Upper lobe of left lung (tissue), 6 donors: ENCODE measurements at regions not wholly inside any gene's neighbourhood (a gene's known extent, or its start where the extent isn't known, plus 50 kb on each side); places are given as distances from the start of the nearest gene placed in this dataset.

Experiments
- ATAC-seq, 2 donors: fragments of 200-7000 bp; cut with Tn5 transposase; one replicate each; pipeline ENCODE4 v1.9.1; 2022; ENCODE audit warnings: mild to moderate bottlenecking in 2 of 2, moderate library complexity in 2 of 2; ENCODE audit not compliant: low FRiP score in 2 of 2
- DNase-seq, 2 donors: peaks; one replicate each; pipeline ENCODE4 v3.0.0-alpha.2; 2019 to 2020
- H3K27ac ChIP-seq, 4 donors: fragments of 200-600 bp; sonication (generic); one replicate each; pipeline ENCODE4 v1.5.1; 2016 to 2019
- H3K27me3 ChIP-seq, 4 donors: fragments of 200-600 bp; sonication (generic); one replicate each; pipeline ENCODE4 v1.5.1; 2017 to 2019
- H3K36me3 ChIP-seq, 4 donors: fragments of 200-600 bp; sonication (generic); one replicate each; pipeline ENCODE4 v1.5.1; 2016 to 2019
- H3K4me1 ChIP-seq, 4 donors: fragments of 200-600 bp; sonication (generic); one replicate each; pipeline ENCODE4 v1.5.1; 2018 to 2019
- H3K4me3 ChIP-seq, 4 donors: fragments of 200-600 bp; sonication (generic); one replicate each; pipeline ENCODE4 v1.5.1; 2017 to 2019; ENCODE audit warnings: mild to moderate bottlenecking in 2 of 4, moderate library complexity in 1 of 4
- H3K9me3 ChIP-seq, 4 donors: fragments of 200-600 bp; sonication (generic); one replicate each; pipeline ENCODE4 v1.5.1; 2018 to 2019
- EP300 ChIP-seq, 4 donors: sonication (generic); formaldehyde crosslinking; IDR thresholded peaks; one replicate each; pipeline ENCODE4 v1.5.1; 2017; ENCODE audit warnings: antibody characterized with exemption in 4 of 4, control low read depth in 2 of 4
- POLR2A ChIP-seq, 4 donors: fragments of 450-650 bp; IDR thresholded peaks; one replicate each; pipeline ENCODE4 v1.5.1; 2016 to 2017; ENCODE audit warnings: antibody characterized with exemption in 4 of 4, mild to moderate bottlenecking in 2 of 4
- POLR2AphosphoS5 ChIP-seq, 2 donors: sonication (generic); formaldehyde crosslinking; IDR thresholded peaks; one replicate each; pipeline ENCODE4 v1.5.1; 2017; ENCODE audit warnings: antibody characterized with exemption in 2 of 2
- WGBS, 2 donors: methylation state at CpG; one replicate each; pipeline ENCODE4 v1.1.5; 2017 to 2018; 5-methylcytosine and 5-hydroxymethylcytosine counted together
- TF ChIP-seq, protein P1 (sequence below), 6 experiments: fragments of 450-650 bp in 4 of 6; fragments of 200-600 bp in 2 of 6; sonication (generic) in 2 of 6; IDR thresholded peaks; one replicate each; pipeline ENCODE4 v1.5.1; 2016 to 2019; ENCODE audit warnings: antibody characterized with exemption in 6 of 6
- donor health status: DM: no; HTN: no; CAD: no; lungs with moderate emphysema.
- donor health status: DM: no; HTN: yes; CAD: no; lungs with severe emphysema.

DNA sequence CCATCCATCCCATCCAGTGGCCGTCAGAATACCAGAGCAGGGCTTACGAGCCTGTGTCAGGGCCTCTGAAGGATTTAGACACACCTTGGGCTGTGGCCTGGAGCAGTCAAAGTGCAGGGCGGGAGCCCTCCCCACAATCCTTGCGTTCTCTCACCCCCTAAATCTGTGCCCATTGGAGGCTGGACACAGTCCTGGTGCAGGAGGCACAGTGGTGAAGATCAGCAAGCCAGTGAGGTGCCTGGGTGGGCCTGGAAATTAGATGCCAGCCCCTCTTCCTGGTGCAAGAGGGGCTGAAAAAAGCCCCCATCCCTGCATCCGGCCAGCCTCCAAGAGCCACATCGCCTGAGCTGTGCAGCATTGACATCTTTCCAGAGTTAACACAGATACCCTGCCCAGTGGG lies 1045.8 kb downstream of the TBC1D22A start:
- DNase-seq, result no peak
- Histone ChIP-seq H3K9me3 (peaks cover 0 to 3% (median 0%) of the 10 kb centered on the region in 4 donors), H3K4me1 (no peaks in the 10 kb centered on the region), H3K27me3 (no peaks in the 10 kb centered on the region), H3K27ac (no peak overlapping the region), H3K4me3 (no peak overlapping the region), H3K36me3 (no peaks in the 10 kb centered on the region)
- TF ChIP-seq POLR2A (IDR thresholded peaks at IDR 0.05) (no peak), EP300 (IDR thresholded peaks at IDR 0.05) (no peak), POLR2AphosphoS5 (IDR thresholded peaks at IDR 0.05) (no peak)
- TF ChIP-seq, protein P1, sequence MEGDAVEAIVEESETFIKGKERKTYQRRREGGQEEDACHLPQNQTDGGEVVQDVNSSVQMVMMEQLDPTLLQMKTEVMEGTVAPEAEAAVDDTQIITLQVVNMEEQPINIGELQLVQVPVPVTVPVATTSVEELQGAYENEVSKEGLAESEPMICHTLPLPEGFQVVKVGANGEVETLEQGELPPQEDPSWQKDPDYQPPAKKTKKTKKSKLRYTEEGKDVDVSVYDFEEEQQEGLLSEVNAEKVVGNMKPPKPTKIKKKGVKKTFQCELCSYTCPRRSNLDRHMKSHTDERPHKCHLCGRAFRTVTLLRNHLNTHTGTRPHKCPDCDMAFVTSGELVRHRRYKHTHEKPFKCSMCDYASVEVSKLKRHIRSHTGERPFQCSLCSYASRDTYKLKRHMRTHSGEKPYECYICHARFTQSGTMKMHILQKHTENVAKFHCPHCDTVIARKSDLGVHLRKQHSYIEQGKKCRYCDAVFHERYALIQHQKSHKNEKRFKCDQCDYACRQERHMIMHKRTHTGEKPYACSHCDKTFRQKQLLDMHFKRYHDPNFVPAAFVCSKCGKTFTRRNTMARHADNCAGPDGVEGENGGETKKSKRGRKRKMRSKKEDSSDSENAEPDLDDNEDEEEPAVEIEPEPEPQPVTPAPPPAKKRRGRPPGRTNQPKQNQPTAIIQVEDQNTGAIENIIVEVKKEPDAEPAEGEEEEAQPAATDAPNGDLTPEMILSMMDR (IDR thresholded peaks at IDR 0.05), result no peak
- WGBS, 2 donors, result 69 to 76% methylated on average over 6 of the region's 6 CpGs
- ATAC-seq, result no peak

DNA sequence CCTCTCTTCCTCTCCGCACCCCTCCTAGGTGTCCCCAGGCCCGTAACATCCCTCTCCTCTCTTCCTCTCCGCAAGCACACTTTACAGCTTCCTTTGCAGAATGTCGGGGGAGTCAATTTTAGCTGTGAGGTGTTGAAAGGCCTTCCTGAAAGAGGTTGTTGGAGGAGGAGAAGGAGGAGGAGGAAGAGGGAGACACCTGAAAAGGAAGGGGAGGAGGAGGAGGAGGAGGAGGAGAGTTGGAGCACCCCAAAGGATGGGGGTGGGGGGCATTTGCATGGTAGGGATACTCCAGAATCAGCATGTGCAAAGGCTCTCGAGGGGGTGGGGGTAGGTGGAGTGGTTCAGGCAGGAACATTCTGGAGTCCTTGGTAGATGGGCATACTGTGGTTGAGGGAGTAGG lies 1045.1 kb downstream of the TBC1D22A start:
- Histone ChIP-seq H3K27ac (no peak overlapping the region), H3K4me1 (no peaks in the 10 kb centered on the region), H3K27me3 (no peaks in the 10 kb centered on the region), H3K9me3 (peaks cover 0 to 3% (median 0%) of the 10 kb centered on the region in 4 donors), H3K4me3 (no peak overlapping the region), H3K36me3 (no peaks in the 10 kb centered on the region)
- 53 to 72% methylated on average over 3 to 5 of the region's 5 CpGs for WGBS, 2 donors
- ATAC-seq (no peak), DNase-seq (no peak)
- TF ChIP-seq POLR2A (IDR thresholded peaks at IDR 0.05) (no peak), EP300 (IDR thresholded peaks at IDR 0.05) (no peak), POLR2AphosphoS5 (IDR thresholded peaks at IDR 0.05) (no peak)
- TF ChIP-seq, protein P1 (IDR thresholded peaks at IDR 0.05), result no peak

DNA sequence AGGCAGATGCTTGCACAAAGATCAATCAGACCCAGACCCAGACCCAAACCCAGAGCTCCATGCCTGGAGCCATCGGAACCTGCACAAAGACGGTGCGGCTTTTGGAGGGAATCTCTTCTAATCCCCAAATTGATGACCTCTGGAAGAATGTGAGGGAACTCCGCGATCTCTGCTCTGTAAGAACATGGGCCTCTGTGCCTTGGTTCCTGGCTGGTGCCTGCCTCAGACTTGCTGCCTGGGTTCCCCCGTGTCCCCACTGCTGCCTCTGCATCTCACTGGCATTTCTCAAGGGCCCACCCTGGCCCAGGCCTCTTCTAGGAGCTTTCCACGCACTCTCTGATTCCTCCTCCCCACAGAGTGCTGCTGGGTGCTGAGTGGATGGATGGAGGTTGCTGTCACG lies 1044.4 kb downstream of the TBC1D22A start:
- Histone ChIP-seq H3K27me3 (no peaks in the 10 kb centered on the region), H3K27ac (no peak overlapping the region), H3K9me3 (peaks cover 0 to 3% (median 0%) of the 10 kb centered on the region in 4 donors), H3K4me3 (no peak overlapping the region), H3K36me3 (no peaks in the 10 kb centered on the region), H3K4me1 (no peaks in the 10 kb centered on the region)
- no peak for DNase-seq
- no peak for ATAC-seq
- TF ChIP-seq EP300 (IDR thresholded peaks at IDR 0.05), result no peak
- TF ChIP-seq POLR2A (IDR thresholded peaks at IDR 0.05), result no peak
- TF ChIP-seq, protein P1 (IDR thresholded peaks at IDR 0.05), result no peak
- no peak for TF ChIP-seq POLR2AphosphoS5 (IDR thresholded peaks at IDR 0.05)
- WGBS, 2 donors, result 83 to 86% methylated on average over 8 of the region's 8 CpGs

DNA sequence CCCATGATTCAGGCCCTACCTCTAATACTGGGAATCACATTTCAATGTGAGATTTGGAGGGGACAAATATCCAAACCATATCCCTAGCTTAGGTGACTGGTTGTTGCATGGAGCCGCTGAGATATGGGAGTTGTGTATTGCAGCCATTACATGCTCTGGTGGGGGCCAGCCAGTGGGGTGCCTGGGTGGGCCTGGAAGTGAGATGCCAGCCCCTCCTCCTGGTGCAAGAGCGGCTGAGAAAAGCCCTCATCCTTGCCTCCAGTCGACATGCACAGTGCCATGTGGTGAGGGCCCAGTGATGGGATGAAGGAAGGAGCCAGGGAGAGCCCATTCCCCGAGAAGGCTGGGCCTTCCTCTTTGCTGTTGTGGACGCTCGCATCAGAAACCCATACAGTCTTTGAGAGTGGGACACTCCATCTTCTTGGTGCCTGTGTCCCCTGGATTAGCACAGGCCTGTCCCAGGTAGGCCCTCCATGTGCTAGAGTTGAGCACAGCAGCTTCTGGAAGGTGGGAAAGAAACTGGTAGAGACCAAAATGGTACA lies 1043.0 kb downstream of the TBC1D22A start:
- no peak for TF ChIP-seq POLR2AphosphoS5 (IDR thresholded peaks at IDR 0.05)
- TF ChIP-seq, protein P1 (IDR thresholded peaks at IDR 0.05), result no peak
- no peak for TF ChIP-seq EP300 (IDR thresholded peaks at IDR 0.05)
- TF ChIP-seq POLR2A (IDR thresholded peaks at IDR 0.05), result no peak
- ATAC-seq (no peak), DNase-seq (no peak)
- no peaks in the 10 kb centered on the region for H3K27me3 ChIP-seq
- H3K4me1 ChIP-seq, result no peaks in the 10 kb centered on the region
- no peak overlapping the region for H3K27ac ChIP-seq
- no peak overlapping the region for H3K4me3 ChIP-seq
- no peaks in the 10 kb centered on the region for H3K36me3 ChIP-seq
- 91 to 93% methylated on average over 6 of the region's 6 CpGs for WGBS, 2 donors
- H3K9me3 ChIP-seq, result peaks cover 0 to 3% (median 0%) of the 10 kb centered on the region in 4 donors

DNA sequence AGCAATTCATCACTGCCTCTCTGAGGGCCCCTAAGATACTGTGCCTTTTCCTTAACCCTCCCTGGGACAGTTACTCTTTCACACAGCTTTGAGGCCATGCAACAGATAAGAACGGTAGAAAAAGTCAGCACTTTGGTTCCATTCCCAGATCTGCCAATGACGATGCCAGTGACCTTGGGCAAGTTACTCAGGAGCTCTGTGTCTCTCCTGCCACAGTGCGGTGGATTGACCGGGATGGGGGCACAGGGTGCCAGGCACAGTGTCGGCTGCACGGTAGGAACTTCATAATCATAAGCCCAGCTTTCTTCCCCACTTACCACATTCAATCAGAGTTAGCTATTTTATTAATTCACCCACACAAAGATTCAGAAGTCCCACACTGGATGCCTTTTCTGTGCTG lies 1041.8 kb downstream of the TBC1D22A start:
- no peaks in the 10 kb centered on the region for H3K36me3 ChIP-seq
- no peak overlapping the region for H3K27ac ChIP-seq
- H3K4me3 ChIP-seq, result no peak overlapping the region
- H3K9me3 ChIP-seq, result peaks cover 0 to 3% (median 1%) of the 10 kb centered on the region in 4 donors
- DNase-seq (no peak), ATAC-seq (no peak)
- TF ChIP-seq EP300 (IDR thresholded peaks at IDR 0.05), result no peak
- no peak for TF ChIP-seq POLR2A (IDR thresholded peaks at IDR 0.05)
- TF ChIP-seq POLR2AphosphoS5 (IDR thresholded peaks at IDR 0.05), result no peak
- no peaks in the 10 kb centered on the region for H3K27me3 ChIP-seq
- 77 to 80% methylated on average over 6 of the region's 6 CpGs for WGBS, 2 donors
- H3K4me1 ChIP-seq, result no peaks in the 10 kb centered on the region
